PC-9 (cell line): ENCODE measurements at regions not wholly inside any gene's neighbourhood (a gene's known extent, or its start where the extent isn't known, plus 50 kb on each side); places are given as distances from the start of the nearest gene placed in this dataset.

ENCODE experiments used
- BruUV-seq: library from RNA; stranded (reverse); fragments of 400-500 nt; replicated peaks from 2 replicates; lab custom pipeline; 2021; lab: Mats Ljungman, UMichigan
- CTCF ChIA-PET: fragments of 300-600 bp; sonication (Branson Sonifier 250); formaldehyde crosslinking; loops from one replicate; lab custom pipeline; 2022; ENCODE audit warnings: antibody characterized with exemption; lab: Charles Lee
- POLR2A ChIA-PET: fragments of 300-600 bp; sonication (Branson Sonifier 250); formaldehyde crosslinking; loops from one replicate; lab custom pipeline; 2022; ENCODE audit warnings: antibody characterized with exemption; ENCODE audit not compliant: unreplicated experiment; lab: Charles Lee
- DNase-seq, 2 experiments: peaks; one replicate each; pipeline versions ENCODE4 v3.0.0 to v3.0.0-alpha.2; 2015 to 2022; ENCODE audit warnings: mixed read lengths in 1 of 2
- H2AFZ ChIP-seq: fragments of 200-600 bp; sonication (generic); 2 replicates; pipeline ENCODE4 v1.8.1; 2017; ENCODE audit warnings: antibody characterized with exemption
- H3F3A ChIP-seq: fragments of 200-600 bp; sonication (generic); 2 replicates; pipeline ENCODE4 v1.8.1; 2017; ENCODE audit warnings: antibody characterized with exemption, mild to moderate bottlenecking, low read depth; ENCODE audit not compliant: insufficient read depth
- H3K27ac ChIP-seq: fragments of 200-600 bp; sonication (generic); 2 replicates; pipeline ENCODE4 v1.6.1; 2016; ENCODE audit warnings: mixed run types
- H3K27me3 ChIP-seq: fragments of 200-600 bp; sonication (generic); 2 replicates; pipeline ENCODE4 v1.6.1; 2016; ENCODE audit warnings: low read depth, mixed run types; ENCODE audit not compliant: insufficient read depth
- H3K36me3 ChIP-seq: fragments of 200-600 bp; sonication (generic); 2 replicates; pipeline ENCODE4 v1.6.1; 2016; ENCODE audit warnings: low read depth, mixed run types
- H3K4me1 ChIP-seq: fragments of 200-600 bp; sonication (generic); replicated peaks from 2 replicates; pipeline ENCODE4 v1.6.1; 2016; ENCODE audit warnings: mixed run types; ENCODE audit not compliant: insufficient read depth
- H3K4me2 ChIP-seq: fragments of 200-600 bp; sonication (generic); 2 replicates; pipeline ENCODE4 v1.6.1; 2017; ENCODE audit warnings: mixed run types
- H3K4me3 ChIP-seq: fragments of 200-600 bp; sonication (generic); 2 replicates; pipeline ENCODE4 v1.6.1; 2016; ENCODE audit warnings: mixed run types
- H3K79me2 ChIP-seq: fragments of 200-600 bp; sonication (generic); 2 replicates; pipeline ENCODE4 v1.6.1; 2017; ENCODE audit warnings: low read depth, mixed run types
- H3K9me2 ChIP-seq: fragments of 200-600 bp; sonication (generic); 2 replicates; pipeline ENCODE4 v1.8.1; 2017; ENCODE audit warnings: mild to moderate bottlenecking; ENCODE audit not compliant: insufficient read depth
- H3K9me3 ChIP-seq: fragments of 200-600 bp; sonication (generic); 2 replicates; pipeline ENCODE4 v1.8.1; 2016; ENCODE audit warnings: low read depth; ENCODE audit not compliant: insufficient read depth
- H4K20me1 ChIP-seq: fragments of 200-600 bp; sonication (generic); 2 replicates; pipeline ENCODE4 v1.8.1; 2017; ENCODE audit not compliant: insufficient read depth
- EZH2 ChIP-seq: fragments of 200-600 bp; sonication (generic); IDR thresholded peaks from 2 replicates; pipeline ENCODE4 v1.8.0; 2017; ENCODE audit warnings: antibody characterized with exemption, low read depth
- intact Hi-C: fragments of 100-400 bp; cut with micrococcal nuclease; formaldehyde crosslinking; loops from one replicate; pipeline ENCODE4 v1.10.0; 2022; ENCODE audit not compliant: unreplicated experiment
- TF ChIP-seq, protein P1 (sequence below): fragments of 200-600 bp; sonication (generic); conservative IDR thresholded peaks from 2 replicates; pipeline ENCODE4 v1.6.1; 2017; ENCODE audit warnings: mixed run types, antibody characterized with exemption, mild to moderate bottlenecking, moderate library complexity

DNA sequence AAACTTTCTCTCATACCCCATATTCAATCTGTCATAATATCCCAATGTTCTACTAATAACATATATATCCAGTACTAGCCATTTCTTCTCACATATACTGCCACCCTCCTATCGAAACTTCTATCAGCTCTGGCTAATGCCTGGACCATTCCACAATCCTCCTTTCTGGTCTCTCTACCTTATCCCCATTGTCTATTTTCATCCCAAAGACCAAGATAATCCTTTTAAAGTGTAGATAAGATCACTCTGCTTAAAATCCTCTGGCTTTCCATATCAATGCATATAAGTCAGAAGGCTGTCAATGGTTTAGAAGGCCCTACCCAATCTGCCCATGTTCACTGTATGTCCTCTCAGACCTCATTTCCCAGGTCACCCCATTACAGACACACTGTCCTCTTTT is 229.6 kb downstream of the ZEB2 start:
- Histone ChIP-seq H3K9me3 (no peaks in the 10 kb centered on the region), H3K36me3 (no peaks in the 10 kb centered on the region), H3F3A (no peaks in the 10 kb centered on the region), H3K79me2 (no peaks in the 10 kb centered on the region), H3K4me2 (no peak overlapping the region), H3K4me1 (no peaks in the 10 kb centered on the region), H2AFZ (no peak overlapping the region), H3K9me2 (no peaks in the 10 kb centered on the region), H3K27ac (no peak overlapping the region), H3K4me3 (no peak overlapping the region), H4K20me1 (no peaks in the 10 kb centered on the region; the same call in 1 of the 2 replicates), H3K27me3 (no peaks in the 10 kb centered on the region)
- no TSS peak for BruUV-seq
- CTCF ChIA-PET = no interaction called here
- no peak for TF ChIP-seq EZH2
- TF ChIP-seq, protein P1, sequence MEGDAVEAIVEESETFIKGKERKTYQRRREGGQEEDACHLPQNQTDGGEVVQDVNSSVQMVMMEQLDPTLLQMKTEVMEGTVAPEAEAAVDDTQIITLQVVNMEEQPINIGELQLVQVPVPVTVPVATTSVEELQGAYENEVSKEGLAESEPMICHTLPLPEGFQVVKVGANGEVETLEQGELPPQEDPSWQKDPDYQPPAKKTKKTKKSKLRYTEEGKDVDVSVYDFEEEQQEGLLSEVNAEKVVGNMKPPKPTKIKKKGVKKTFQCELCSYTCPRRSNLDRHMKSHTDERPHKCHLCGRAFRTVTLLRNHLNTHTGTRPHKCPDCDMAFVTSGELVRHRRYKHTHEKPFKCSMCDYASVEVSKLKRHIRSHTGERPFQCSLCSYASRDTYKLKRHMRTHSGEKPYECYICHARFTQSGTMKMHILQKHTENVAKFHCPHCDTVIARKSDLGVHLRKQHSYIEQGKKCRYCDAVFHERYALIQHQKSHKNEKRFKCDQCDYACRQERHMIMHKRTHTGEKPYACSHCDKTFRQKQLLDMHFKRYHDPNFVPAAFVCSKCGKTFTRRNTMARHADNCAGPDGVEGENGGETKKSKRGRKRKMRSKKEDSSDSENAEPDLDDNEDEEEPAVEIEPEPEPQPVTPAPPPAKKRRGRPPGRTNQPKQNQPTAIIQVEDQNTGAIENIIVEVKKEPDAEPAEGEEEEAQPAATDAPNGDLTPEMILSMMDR = no peak
- no peak for DNase-seq
- intact Hi-C loops = no loop called here
- POLR2A ChIA-PET = no interaction called here

DNA sequence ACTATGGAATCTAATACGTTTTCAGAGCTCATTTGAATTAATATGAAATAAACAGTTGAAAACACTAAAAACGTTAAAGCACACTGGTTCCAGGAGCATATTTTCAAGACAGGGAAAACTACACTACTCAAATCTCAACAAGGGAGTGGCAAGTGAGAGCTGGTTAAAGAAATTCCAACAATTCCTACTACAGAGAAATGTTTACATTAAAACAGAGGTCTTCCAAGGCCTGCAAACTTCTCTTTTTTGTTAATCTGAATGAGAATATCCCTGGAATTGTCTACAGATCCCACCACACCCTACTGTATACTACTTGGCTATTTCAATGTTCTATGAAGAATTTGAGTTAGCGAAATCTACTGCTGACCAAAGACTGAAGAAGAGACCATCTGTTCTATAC is 231.5 kb downstream of the ZEB2 start:
- no peak overlapping the region for H2AFZ ChIP-seq
- H3K36me3 ChIP-seq = no peaks in the 10 kb centered on the region
- CTCF ChIA-PET = no interaction called here
- no peaks in the 10 kb centered on the region; the same call in 1 of the 2 replicates for H4K20me1 ChIP-seq
- no peak for DNase-seq
- H3K4me2 ChIP-seq = no peak overlapping the region
- H3K27me3 ChIP-seq = no peaks in the 10 kb centered on the region
- H3F3A ChIP-seq = no peaks in the 10 kb centered on the region
- no peaks in the 10 kb centered on the region for H3K9me2 ChIP-seq
- no peaks in the 10 kb centered on the region for H3K9me3 ChIP-seq
- no peak overlapping the region for H3K4me3 ChIP-seq
- no peak overlapping the region for H3K27ac ChIP-seq
- TF ChIP-seq, protein P1 = no peak
- TF ChIP-seq EZH2 = no peak
- POLR2A ChIA-PET = no interaction called here
- no TSS peak for BruUV-seq
- H3K79me2 ChIP-seq = no peaks in the 10 kb centered on the region
- no peaks in the 10 kb centered on the region for H3K4me1 ChIP-seq
- intact Hi-C loops = no loop called here

DNA sequence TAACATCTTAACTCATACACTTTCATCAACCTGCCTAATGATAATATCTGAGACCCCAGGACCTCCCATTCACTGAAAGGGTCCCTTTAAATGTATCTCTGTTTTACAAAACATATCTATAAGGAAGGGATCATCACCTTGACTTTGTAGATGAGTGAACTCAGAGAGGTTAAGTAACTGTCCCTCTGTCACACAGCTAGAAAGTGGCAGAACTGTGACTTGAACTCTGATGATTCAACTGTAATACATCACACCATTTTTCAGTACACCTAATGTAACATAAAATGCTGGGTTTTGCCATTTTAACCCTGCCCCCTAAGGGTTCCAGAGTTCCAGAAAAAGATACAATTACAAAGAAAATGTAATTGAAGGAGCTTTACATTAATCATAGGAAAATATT is 234.6 kb downstream of the ZEB2 start:
- no peak for DNase-seq
- ChIA-PET POLR2A (no interaction called here), CTCF (no interaction called here)
- Histone ChIP-seq H3K9me3 (no peaks in the 10 kb centered on the region), H3K27me3 (no peaks in the 10 kb centered on the region), H3F3A (no peaks in the 10 kb centered on the region), H3K36me3 (no peaks in the 10 kb centered on the region), H4K20me1 (no peaks in the 10 kb centered on the region; the same call in 1 of the 2 replicates), H3K9me2 (no peaks in the 10 kb centered on the region), H3K4me3 (no peak overlapping the region), H3K27ac (no peak overlapping the region), H2AFZ (no peak overlapping the region; the same call in 1 of the 2 replicates), H3K79me2 (no peaks in the 10 kb centered on the region), H3K4me2 (no peak overlapping the region), H3K4me1 (no peaks in the 10 kb centered on the region)
- TF ChIP-seq, protein P1 = no peak
- no peak for TF ChIP-seq EZH2
- no TSS peak for BruUV-seq
- intact Hi-C loops = no loop called here
